Peyer's patch (tissue), 4 donors: ENCODE measurements at regions not wholly inside any gene's neighbourhood (a gene's known extent, or its start where the extent isn't known, plus 50 kb on each side); places are given as distances from the start of the nearest gene placed in this dataset.

Experiments used
- DNase-seq, 3 donors: peaks; one replicate each; pipeline ENCODE4 v3.0.0-alpha.2; 2017 to 2019
- H3K27ac ChIP-seq, 4 donors: fragments of 200-600 bp; sonication (generic); one replicate each; pipeline ENCODE4 v1.5.1; 2016 to 2019
- H3K27me3 ChIP-seq, 2 donors: fragments of 200-600 bp; sonication (generic); one replicate each; pipeline ENCODE4 v1.5.1; 2019
- H3K36me3 ChIP-seq, 3 donors: fragments of 200-600 bp; sonication (generic); one replicate each; pipeline ENCODE4 v1.5.1; 2016 to 2019
- H3K4me1 ChIP-seq, 4 donors: fragments of 200-600 bp; sonication (generic); one replicate each; pipeline ENCODE4 v1.5.1; 2016 to 2019
- H3K4me3 ChIP-seq, 4 donors: fragments of 200-600 bp; sonication (generic); 1 replicate in 3 of 4; 2 replicates in 1 of 4; pipeline ENCODE4 v1.5.1; 2016 to 2019; ENCODE audit warnings: mild to moderate bottlenecking in 1 of 4
- H3K9me3 ChIP-seq, 4 donors: fragments of 200-600 bp; sonication (generic); one replicate each; pipeline ENCODE4 v1.5.1; 2016 to 2019; ENCODE audit warnings: mild to moderate bottlenecking in 1 of 4
- POLR2A ChIP-seq, 2 donors: fragments of 450-650 bp; IDR thresholded peaks; one replicate each; pipeline ENCODE4 v1.5.1; 2017; ENCODE audit warnings: antibody characterized with exemption in 2 of 2, mild to moderate bottlenecking in 2 of 2, moderate library complexity in 2 of 2
- TF ChIP-seq, protein P1 (sequence below), 6 experiments: fragments of 450-650 bp in 4 of 6; fragments of 200-600 bp in 2 of 6; sonication (generic) in 1 of 6; IDR thresholded peaks; one replicate each; pipeline ENCODE4 v1.5.1; 2017 to 2019; ENCODE audit warnings: antibody characterized with exemption in 6 of 6, mild to moderate bottlenecking in 3 of 6, moderate library complexity in 1 of 6

GRCh38 chr6:9610620-9611415, 804.1 kb downstream of the TFAP2A start:
- H3K9me3 ChIP-seq: no peaks in the 10 kb centered on the region
- H3K27me3 ChIP-seq: no peaks in the 10 kb centered on the region
- H3K27ac ChIP-seq: no peak overlapping the region
- H3K4me1 ChIP-seq: no peaks in the 10 kb centered on the region
- no peak for DNase-seq
- no peak overlapping the region for H3K4me3 ChIP-seq
- no peak for TF ChIP-seq POLR2A (IDR thresholded peaks at IDR 0.05)
- TF ChIP-seq, protein P1, sequence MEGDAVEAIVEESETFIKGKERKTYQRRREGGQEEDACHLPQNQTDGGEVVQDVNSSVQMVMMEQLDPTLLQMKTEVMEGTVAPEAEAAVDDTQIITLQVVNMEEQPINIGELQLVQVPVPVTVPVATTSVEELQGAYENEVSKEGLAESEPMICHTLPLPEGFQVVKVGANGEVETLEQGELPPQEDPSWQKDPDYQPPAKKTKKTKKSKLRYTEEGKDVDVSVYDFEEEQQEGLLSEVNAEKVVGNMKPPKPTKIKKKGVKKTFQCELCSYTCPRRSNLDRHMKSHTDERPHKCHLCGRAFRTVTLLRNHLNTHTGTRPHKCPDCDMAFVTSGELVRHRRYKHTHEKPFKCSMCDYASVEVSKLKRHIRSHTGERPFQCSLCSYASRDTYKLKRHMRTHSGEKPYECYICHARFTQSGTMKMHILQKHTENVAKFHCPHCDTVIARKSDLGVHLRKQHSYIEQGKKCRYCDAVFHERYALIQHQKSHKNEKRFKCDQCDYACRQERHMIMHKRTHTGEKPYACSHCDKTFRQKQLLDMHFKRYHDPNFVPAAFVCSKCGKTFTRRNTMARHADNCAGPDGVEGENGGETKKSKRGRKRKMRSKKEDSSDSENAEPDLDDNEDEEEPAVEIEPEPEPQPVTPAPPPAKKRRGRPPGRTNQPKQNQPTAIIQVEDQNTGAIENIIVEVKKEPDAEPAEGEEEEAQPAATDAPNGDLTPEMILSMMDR (IDR thresholded peaks at IDR 0.05): no peak
- no peaks in the 10 kb centered on the region for H3K36me3 ChIP-seq

DNA sequence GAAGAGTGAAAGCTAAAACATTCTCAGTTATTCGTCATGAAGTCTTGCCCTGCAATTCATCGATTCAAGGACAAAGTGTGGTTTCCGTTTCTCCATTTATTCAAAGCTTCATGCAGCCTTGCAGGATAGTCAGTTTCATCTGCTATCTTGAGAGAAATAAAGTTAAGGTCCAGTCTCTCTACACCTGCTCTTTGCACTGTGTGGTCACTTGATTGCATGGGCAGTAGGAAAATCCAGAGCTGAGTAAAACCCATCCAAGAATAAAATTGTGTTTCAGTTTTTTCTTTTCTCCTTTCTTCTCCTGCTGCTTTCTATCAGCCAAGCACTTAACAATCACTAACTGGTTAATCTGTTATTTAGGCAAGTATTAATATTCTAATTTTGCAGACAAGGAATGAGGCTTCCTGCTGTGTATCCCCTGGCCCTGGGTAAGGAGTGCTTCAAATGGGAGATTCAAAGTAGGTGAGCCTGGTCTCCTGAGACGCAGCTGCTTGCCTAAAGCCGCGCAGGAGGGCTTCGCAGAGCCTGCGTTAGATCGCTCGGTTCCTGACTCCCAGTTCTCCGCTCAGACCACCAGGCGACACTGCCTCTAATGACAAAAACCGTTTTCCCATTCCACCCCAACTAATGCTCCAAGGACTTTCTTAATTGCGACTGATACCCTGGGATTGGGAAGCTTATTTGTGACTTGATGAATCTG, 808.3 kb downstream of the TFAP2A start:
- no peaks in the 10 kb centered on the region for H3K27me3 ChIP-seq
- no peaks in the 10 kb centered on the region for H3K4me1 ChIP-seq
- H3K27ac ChIP-seq: no peak overlapping the region
- no peaks in the 10 kb centered on the region for H3K36me3 ChIP-seq
- TF ChIP-seq POLR2A (IDR thresholded peaks at IDR 0.05): no peak
- TF ChIP-seq, protein P1 (IDR thresholded peaks at IDR 0.05): no peak
- no peaks in the 10 kb centered on the region for H3K9me3 ChIP-seq
- no peak overlapping the region for H3K4me3 ChIP-seq
- no peak for DNase-seq

DNA sequence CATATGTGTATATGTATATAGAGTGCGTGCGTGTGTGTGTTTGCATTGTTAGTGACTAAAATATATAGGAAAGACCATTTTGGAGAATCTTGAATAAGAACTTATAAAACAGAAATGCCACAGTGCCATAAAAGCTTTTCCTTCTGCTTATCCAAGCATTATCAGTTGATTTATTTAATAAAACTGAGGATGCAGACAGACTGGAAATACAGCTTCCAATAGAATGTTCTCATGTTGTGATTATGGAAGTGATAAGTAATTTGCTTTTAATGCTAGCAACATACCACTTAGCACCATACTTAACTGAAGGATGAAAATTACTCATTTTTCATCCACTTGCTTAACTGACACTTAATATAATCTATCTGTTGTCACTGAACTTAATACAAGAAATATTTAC, 820.1 kb downstream of the TFAP2A start:
- no peaks in the 10 kb centered on the region for H3K36me3 ChIP-seq
- no peak for TF ChIP-seq POLR2A (IDR thresholded peaks at IDR 0.05)
- TF ChIP-seq, protein P1 (IDR thresholded peaks at IDR 0.05): no peak
- H3K9me3 ChIP-seq: no peaks in the 10 kb centered on the region
- DNase-seq: no peak
- H3K4me1 ChIP-seq: no peaks in the 10 kb centered on the region
- no peaks in the 10 kb centered on the region for H3K27me3 ChIP-seq
- H3K27ac ChIP-seq: no peak overlapping the region
- no peak overlapping the region for H3K4me3 ChIP-seq

- Histone ChIP-seq H3K27me3 (no peaks in the 10 kb centered on the region), H3K4me3 (no peak overlapping the region), H3K36me3 (no peaks in the 10 kb centered on the region), H3K27ac (no peak overlapping the region), H3K9me3 (no peaks in the 10 kb centered on the region), H3K4me1 (no peaks in the 10 kb centered on the region)
- DNase-seq: no peak
- TF ChIP-seq, protein P1 (IDR thresholded peaks at IDR 0.05): no peak
- no peak for TF ChIP-seq POLR2A (IDR thresholded peaks at IDR 0.05)
Observed at GRCh38 chr6:9593554-9593953, 821.3 kb downstream of the TFAP2A start.

DNA sequence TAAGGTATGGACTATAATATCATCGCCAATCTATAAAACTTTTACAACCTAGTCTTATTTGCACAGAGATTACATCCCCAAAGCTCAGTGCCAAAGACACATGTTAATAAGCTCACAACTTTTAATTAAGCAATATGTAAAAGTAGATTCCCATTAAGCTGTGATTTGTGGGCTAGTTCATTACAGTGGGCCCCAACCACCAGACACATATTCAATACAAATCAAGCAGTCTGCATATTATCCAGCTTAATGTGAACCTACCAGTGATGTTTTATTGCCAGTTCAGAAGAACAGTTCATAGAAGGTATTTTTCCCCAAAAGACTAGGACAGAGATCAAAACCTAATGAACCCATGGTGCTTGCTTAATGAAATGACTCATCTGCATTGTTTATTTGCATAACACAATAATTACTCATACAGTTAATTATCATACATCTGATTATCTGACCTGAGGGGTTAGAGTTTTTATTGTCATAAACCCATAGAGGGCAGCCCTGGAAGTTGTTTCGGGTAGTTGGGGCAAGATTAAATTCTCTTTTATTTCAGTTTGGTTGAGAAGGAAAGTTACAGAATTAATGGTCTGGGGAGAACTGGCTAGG, 831.0 kb downstream of the TFAP2A start:
- DNase-seq: no peak
- Histone ChIP-seq H3K27ac (no peak overlapping the region), H3K36me3 (no peaks in the 10 kb centered on the region), H3K4me1 (no peaks in the 10 kb centered on the region), H3K4me3 (no peak overlapping the region), H3K27me3 (no peaks in the 10 kb centered on the region), H3K9me3 (no peaks in the 10 kb centered on the region)
- TF ChIP-seq, protein P1 (IDR thresholded peaks at IDR 0.05): no peak
- no peak for TF ChIP-seq POLR2A (IDR thresholded peaks at IDR 0.05)
